A172 (cell line): ENCODE measurements at regions not wholly inside any gene's neighbourhood (a gene's known extent, or its start where the extent isn't known, plus 50 kb on each side); places are given as distances from the start of the nearest gene placed in this dataset.

Experiments
- DNase-seq: peaks from one replicate; pipeline ENCODE4 v3.0.0-alpha.2; 2015; ENCODE audit warnings: low spot score

- no peak for DNase-seq
Measured at GRCh38 chr4:65126200-65126599, 544.1 kb downstream of the EPHA5 start.

DNA sequence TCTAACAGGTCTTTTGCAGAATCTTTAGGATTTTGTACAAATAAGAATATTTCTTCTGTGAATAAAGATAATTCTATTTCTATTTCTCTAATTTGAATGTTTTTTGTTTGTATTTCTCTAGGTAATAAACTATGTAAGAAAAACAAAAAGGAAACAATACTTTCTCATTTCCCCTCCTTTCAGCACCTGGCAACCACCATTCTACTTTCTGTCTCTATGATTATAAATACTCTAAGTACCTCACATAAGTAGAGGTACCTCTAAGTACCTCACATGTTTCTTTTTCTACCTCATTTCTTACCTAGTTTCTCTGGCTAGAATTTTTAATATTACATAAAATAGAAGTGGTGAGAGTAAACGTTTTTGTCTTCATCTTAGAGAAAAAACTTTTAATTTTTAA lies 550.0 kb downstream of the EPHA5 start:
- no peak for DNase-seq

DNA sequence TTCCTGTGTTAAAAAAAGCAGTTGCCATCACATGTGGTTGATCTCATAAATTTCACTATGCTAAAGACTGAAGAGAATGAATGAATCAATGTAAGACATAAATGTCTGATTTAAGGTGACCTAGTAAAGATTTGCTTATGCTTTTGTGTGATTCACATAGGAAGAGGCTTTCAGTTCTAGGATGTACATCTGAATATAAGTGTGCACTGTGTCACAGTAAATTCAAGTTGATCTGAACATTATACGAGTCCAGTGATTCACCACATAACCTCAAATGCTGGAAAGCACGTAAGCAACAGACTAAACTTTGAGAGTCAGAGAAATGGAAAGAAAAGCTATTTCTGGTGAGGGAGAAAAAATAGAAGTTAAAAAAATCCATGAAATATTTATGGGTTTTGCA lies 567.9 kb downstream of the EPHA5 start:
- DNase-seq: no peak

GRCh38 chr4:65096630-65097029 lies 573.7 kb downstream of the EPHA5 start:
- DNase-seq: no peak

GRCh38 chr4:65089666-65090065 lies 580.6 kb downstream of the EPHA5 start:
- DNase-seq: peak; percentile 4

- no peak for DNase-seq
Measured at GRCh38 chr4:65083076-65083475, 587.2 kb downstream of the EPHA5 start.

GRCh38 chr4:65071564-65071963 lies 598.7 kb downstream of the EPHA5 start:
- DNase-seq: no peak

DNA sequence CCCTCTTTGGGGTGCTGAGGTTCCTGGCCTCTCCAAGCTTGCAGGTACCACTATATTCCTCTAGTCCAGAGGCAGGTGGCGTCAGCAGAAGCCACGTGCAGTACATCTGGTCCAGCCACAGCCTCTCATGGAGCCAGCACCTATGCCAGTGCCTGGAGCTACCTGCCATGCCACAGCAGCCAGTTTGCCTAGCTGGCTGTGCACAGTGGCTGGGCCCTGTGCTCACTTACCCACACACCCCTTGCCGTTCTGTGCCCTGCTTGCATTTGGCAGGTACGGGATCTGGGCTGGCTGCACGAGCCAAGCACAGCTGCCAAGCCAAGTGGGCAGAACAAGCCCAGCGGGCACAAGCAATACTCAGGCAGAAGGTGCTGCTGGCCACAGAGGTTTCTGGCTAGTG lies 601.1 kb downstream of the EPHA5 start:
- DNase-seq: no peak

DNA sequence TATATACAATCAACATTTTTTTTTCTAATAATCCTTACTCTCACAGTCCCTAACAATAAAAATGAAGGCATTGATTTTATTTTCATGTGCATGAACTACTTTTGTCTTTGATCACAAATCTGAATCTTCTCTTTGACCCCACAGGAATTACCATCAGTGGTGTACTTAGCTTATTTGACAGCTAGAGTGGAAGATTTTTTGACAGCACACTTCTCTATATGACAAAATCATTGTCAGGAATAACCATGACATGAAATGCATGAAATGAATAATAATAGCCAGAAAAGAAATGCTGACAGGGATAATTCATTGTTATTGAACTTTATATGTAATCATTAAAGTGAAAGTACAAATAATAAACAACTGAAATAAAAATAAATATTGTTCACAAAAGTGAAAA lies 604.2 kb downstream of the EPHA5 start:
- DNase-seq: no peak

DNA sequence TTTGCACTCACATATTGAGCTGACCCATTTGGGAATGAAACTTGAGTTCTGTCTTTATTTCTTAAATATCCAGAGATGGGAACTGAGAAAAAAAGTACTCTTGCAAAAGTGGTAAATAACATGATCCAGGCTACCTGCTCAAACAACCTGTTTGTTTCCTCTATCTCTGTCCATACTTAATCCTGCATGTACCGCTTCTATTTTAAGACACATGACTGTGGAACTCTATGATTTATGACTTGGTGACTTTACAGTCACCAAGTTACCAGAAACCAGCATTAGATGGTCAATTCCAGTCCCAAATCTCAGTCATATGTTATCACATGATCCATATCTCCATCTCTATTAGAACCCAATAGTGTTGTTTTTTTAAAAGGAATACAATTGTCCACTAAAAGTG lies 606.7 kb downstream of the EPHA5 start:
- DNase-seq: no peak

- no peak for DNase-seq
Measured at GRCh38 chr4:65050786-65051185, 619.5 kb downstream of the EPHA5 start.

- peak; percentile 68 for DNase-seq
Measured at GRCh38 chr4:65046192-65047133, 623.8 kb downstream of the EPHA5 start.

GRCh38 chr4:65033899-65034298 lies 624.6 kb upstream of the TECRL start:
- DNase-seq: no peak

GRCh38 chr4:65028592-65028991 lies 619.3 kb upstream of the TECRL start:
- no peak for DNase-seq

GRCh38 chr4:65023883-65024670 lies 614.8 kb upstream of the TECRL start:
- DNase-seq: no peak

DNA sequence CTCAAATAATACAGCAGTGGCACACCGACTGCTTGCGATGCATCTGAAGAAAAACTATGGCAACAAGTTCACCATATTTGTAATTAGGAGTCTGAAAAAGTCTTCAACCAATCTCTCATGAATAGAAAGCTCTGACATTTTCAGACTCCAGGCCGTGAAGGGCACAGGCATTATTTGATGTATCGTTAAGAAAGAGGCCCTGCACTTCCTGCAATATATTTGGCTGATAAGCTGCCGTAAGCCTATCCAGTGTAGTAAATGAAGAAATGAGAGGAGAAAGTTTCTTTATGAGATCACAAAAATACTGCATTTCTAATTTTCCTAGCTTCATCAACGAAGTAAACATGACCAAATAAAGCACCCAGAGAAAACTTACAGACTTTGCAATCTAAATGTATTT lies 613.8 kb upstream of the TECRL start:
- no peak for DNase-seq

GRCh38 chr4:65021737-65022136 lies 612.5 kb upstream of the TECRL start:
- no peak for DNase-seq

GRCh38 chr4:65021149-65021548 lies 611.9 kb upstream of the TECRL start:
- no peak for DNase-seq

GRCh38 chr4:65019775-65020174 lies 610.5 kb upstream of the TECRL start:
- DNase-seq: no peak

DNA sequence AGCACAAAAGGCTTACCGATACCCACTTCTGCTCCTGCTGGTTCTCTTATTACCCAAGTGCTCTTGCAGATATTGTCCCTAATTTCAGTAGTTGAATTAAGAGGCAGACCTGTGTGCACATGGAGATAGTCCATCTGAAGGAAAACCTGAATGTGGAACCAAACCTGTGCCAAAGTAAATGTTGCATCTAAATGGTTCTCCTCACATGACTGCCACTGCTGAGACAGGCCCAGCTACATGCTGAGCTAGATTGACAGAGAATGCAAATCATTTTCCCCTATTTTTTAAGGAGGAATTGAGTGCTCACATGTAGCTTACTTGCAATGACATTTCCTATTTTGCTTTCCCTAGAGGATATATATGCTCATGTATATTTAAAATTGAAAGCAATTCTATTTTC lies 609.1 kb upstream of the TECRL start:
- DNase-seq: no peak

DNA sequence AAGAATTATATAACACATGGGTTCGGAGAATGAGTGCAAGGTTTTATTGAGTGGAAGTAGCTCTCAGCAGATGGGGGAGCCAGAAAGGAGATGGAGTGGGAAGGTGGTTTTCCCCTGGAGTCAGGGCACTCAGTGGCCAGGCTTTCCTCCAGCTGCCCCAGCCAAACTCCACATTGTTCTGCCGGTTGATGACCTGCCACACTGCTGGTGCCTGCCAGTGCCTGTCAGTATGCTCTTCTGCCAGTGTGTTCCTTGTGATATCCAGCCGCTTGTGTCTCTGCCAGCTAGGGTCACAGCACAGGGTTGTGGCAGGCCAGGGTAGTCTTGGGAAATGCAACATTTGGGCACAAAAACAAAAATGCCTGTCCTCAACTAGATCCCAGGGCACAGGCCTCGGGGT lies 604.8 kb upstream of the TECRL start:
- DNase-seq: no peak

GRCh38 chr4:65007841-65008439 lies 598.7 kb upstream of the TECRL start:
- DNase-seq: peak; percentile 26

GRCh38 chr4:64975177-64975576 lies 565.9 kb upstream of the TECRL start:
- DNase-seq: no peak
